Parathyroid adenoma (tissue), 2 donors: ENCODE measurements at regions not wholly inside any gene's neighbourhood (a gene's known extent, or its start where the extent isn't known, plus 50 kb on each side); places are given as distances from the start of the nearest gene placed in this dataset.

Source experiments
- H2AFZ ChIP-seq: fragments of 300-600 bp; sonication (generic); one replicate; pipeline ENCODE4 v1.7.0; 2017; ENCODE audit warnings: antibody characterized with exemption, mild to moderate bottlenecking
- H3K27ac ChIP-seq: fragments of 300-600 bp; sonication (generic); one replicate; pipeline ENCODE4 v1.7.0; 2017
- H3K27me3 ChIP-seq: fragments of 300-600 bp; sonication (generic); one replicate; pipeline ENCODE4 v1.7.0; 2017; ENCODE audit warnings: low read length; ENCODE audit not compliant: control insufficient read depth, insufficient read depth
- H3K36me3 ChIP-seq: fragments of 300-600 bp; sonication (generic); one replicate; pipeline ENCODE4 v1.7.0; 2017; ENCODE audit warnings: low read length; ENCODE audit not compliant: control insufficient read depth, insufficient read depth
- H3K4me1 ChIP-seq: fragments of 300-600 bp; sonication (generic); one replicate; pipeline ENCODE4 v1.7.0; 2017; ENCODE audit warnings: control low read depth
- H3K4me2 ChIP-seq: fragments of 300-600 bp; sonication (generic); one replicate; pipeline ENCODE4 v1.7.0; 2017; ENCODE audit warnings: low read length
- H3K4me3 ChIP-seq: fragments of 300-600 bp; sonication (generic); one replicate; pipeline ENCODE4 v1.7.0; 2017; ENCODE audit warnings: low read depth, low read length
- H3K79me2 ChIP-seq: fragments of 300-600 bp; sonication (generic); one replicate; pipeline ENCODE4 v1.7.0; 2017; ENCODE audit warnings: control low read depth
- H3K9ac ChIP-seq: fragments of 300-600 bp; sonication (generic); one replicate; pipeline ENCODE4 v1.7.0; 2017; ENCODE audit warnings: mild to moderate bottlenecking
- H3K9me3 ChIP-seq: fragments of 300-600 bp; sonication (generic); one replicate; pipeline ENCODE4 v1.7.0; 2017; ENCODE audit warnings: low read length; ENCODE audit not compliant: control insufficient read depth
- TF ChIP-seq, protein P1 (sequence below): fragments of 300-600 bp; sonication (generic); IDR thresholded peaks from one replicate; pipeline ENCODE4 v1.7.0; 2017; ENCODE audit warnings: antibody characterized with exemption, mild to moderate bottlenecking
- donor health status: primary hyperparathyroidism.

DNA sequence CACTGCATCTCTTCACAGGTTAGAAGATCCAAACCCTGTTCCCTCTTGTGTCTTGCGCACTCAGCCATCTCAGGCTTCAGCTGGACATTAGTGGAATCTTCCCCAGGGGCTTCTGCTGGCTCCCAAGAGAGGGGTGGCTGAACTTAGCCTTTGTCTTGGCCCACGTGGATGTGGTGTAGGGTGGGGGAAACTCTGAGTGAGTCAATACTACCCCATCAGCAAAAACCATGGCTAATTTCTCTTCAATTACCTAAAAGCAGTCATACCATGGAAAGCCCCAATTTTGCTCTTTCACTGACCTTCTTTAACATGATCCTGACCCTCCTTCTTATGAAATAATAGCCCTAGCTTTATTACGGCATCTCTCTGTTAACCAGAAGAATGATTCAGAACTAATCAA, 72.5 kb upstream of the RAB3GAP2 start:
- no peak overlapping the region for H3K4me2 ChIP-seq
- no peaks in the 10 kb centered on the region for H3K36me3 ChIP-seq
- TF ChIP-seq, protein P1, sequence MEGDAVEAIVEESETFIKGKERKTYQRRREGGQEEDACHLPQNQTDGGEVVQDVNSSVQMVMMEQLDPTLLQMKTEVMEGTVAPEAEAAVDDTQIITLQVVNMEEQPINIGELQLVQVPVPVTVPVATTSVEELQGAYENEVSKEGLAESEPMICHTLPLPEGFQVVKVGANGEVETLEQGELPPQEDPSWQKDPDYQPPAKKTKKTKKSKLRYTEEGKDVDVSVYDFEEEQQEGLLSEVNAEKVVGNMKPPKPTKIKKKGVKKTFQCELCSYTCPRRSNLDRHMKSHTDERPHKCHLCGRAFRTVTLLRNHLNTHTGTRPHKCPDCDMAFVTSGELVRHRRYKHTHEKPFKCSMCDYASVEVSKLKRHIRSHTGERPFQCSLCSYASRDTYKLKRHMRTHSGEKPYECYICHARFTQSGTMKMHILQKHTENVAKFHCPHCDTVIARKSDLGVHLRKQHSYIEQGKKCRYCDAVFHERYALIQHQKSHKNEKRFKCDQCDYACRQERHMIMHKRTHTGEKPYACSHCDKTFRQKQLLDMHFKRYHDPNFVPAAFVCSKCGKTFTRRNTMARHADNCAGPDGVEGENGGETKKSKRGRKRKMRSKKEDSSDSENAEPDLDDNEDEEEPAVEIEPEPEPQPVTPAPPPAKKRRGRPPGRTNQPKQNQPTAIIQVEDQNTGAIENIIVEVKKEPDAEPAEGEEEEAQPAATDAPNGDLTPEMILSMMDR = no peak
- H3K9me3 ChIP-seq = no peaks in the 10 kb centered on the region
- H3K9ac ChIP-seq = no peak overlapping the region
- no peak overlapping the region for H2AFZ ChIP-seq
- no peaks in the 10 kb centered on the region for H3K4me1 ChIP-seq
- H3K79me2 ChIP-seq = no peaks in the 10 kb centered on the region
- no peak overlapping the region for H3K4me3 ChIP-seq
- no peaks in the 10 kb centered on the region for H3K27me3 ChIP-seq
- H3K27ac ChIP-seq = no peak overlapping the region

DNA sequence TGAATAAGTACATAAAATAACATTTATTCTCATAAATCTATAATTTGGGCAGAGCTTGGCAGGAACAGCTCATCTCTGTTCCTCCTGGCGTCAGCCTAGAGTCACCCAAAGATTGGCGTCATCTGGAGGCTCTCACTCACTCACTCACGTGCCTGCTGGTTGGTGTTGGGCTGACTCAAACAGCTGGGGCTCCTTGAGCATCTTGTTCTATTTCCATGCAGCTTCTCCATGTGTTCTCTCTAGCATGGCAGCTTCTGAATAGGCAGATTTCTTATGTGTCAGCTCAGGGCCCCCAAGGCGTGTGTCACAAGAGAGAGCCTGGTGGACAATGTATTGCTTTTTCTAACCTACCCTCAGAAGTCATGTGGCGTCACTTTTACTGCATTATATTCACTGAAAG, 70.6 kb upstream of the RAB3GAP2 start:
- no peak overlapping the region for H3K4me2 ChIP-seq
- H3K27me3 ChIP-seq = no peaks in the 10 kb centered on the region
- H2AFZ ChIP-seq = no peak overlapping the region
- TF ChIP-seq, protein P1 = no peak
- H3K27ac ChIP-seq = no peak overlapping the region
- H3K9me3 ChIP-seq = no peaks in the 10 kb centered on the region
- no peaks in the 10 kb centered on the region for H3K36me3 ChIP-seq
- no peaks in the 10 kb centered on the region for H3K4me1 ChIP-seq
- no peak overlapping the region for H3K4me3 ChIP-seq
- no peak overlapping the region for H3K9ac ChIP-seq
- no peaks in the 10 kb centered on the region for H3K79me2 ChIP-seq

DNA sequence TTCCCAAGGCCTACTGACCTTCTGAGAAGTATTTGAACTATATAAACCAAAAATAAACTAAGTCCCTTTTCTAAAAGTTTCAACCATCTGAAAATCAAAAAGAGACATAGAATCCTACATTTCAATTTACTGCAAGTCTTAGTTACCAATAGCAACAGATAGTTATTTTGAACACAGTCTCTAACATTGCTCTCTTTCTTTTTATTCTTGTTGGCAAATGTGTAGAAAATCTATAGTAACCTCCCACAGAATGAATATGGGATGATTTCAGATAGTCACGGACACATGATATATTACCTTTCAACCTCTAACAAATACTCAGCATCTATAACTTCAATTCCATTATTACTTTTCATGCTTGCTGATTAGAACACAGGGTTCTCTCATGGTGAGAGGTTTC, 68.9 kb upstream of the RAB3GAP2 start:
- Histone ChIP-seq H3K27me3 (no peaks in the 10 kb centered on the region), H3K4me3 (no peak overlapping the region), H3K36me3 (no peaks in the 10 kb centered on the region), H3K4me2 (no peak overlapping the region), H3K27ac (no peak overlapping the region), H3K79me2 (no peaks in the 10 kb centered on the region), H3K9ac (no peak overlapping the region), H3K9me3 (no peaks in the 10 kb centered on the region), H3K4me1 (no peaks in the 10 kb centered on the region), H2AFZ (no peak overlapping the region)
- TF ChIP-seq, protein P1 = no peak

DNA sequence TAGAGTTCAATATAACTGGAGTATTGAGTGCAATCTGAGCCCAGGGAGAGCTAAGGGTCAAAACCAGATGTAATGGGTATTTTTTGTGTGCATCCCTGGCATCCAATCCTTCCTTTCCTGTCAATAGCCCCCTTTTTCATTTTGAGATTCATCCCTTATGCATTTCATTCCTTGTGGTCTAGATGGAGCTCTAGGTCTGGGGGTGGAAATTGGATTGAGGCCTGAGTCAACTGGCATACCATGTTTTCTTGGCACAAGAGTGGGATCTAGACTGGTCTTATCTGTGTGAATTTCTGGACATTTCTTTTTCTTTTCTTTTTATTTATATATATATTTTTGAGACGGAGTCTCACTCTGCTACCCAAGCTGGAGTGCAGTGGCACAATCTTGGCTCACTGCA, 67.3 kb upstream of the RAB3GAP2 start:
- H3K9me3 ChIP-seq = no peaks in the 10 kb centered on the region
- no peaks in the 10 kb centered on the region for H3K27me3 ChIP-seq
- TF ChIP-seq, protein P1 = no peak
- H3K9ac ChIP-seq = no peak overlapping the region
- H3K36me3 ChIP-seq = no peaks in the 10 kb centered on the region
- no peaks in the 10 kb centered on the region for H3K4me1 ChIP-seq
- H3K4me2 ChIP-seq = no peak overlapping the region
- H3K27ac ChIP-seq = no peak overlapping the region
- H3K79me2 ChIP-seq = no peaks in the 10 kb centered on the region
- H3K4me3 ChIP-seq = no peak overlapping the region
- H2AFZ ChIP-seq = no peak overlapping the region

DNA sequence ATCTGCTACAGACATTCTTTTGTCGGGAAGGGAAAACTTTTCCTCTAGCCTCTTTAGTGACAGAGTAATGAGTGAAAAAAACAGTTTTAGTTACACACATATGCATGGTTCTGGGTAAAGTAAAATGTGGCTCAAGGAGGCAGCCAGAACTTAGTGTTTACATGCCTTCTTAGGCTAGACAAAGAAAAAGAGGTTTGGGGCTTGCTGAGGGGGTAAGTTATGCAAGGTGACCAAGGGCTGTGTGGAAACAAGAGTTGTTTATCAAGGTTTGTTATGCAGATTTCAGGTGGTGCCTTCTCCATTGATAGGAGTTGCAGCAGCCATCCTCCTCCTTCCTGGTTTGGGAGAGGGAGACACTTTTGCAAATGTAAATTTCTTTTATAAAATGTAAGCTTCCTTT, 66.5 kb upstream of the RAB3GAP2 start:
- Histone ChIP-seq H3K4me2 (no peak overlapping the region), H3K27me3 (no peaks in the 10 kb centered on the region), H3K27ac (no peak overlapping the region), H3K79me2 (no peaks in the 10 kb centered on the region), H3K36me3 (no peaks in the 10 kb centered on the region), H3K4me1 (no peaks in the 10 kb centered on the region), H2AFZ (no peak overlapping the region), H3K9ac (no peak overlapping the region), H3K9me3 (no peaks in the 10 kb centered on the region), H3K4me3 (no peak overlapping the region)
- TF ChIP-seq, protein P1 = no peak
